HepG2 (cell line): ENCODE measurements at regions not wholly inside any gene's neighbourhood (a gene's known extent, or its start where the extent isn't known, plus 50 kb on each side); places are given as distances from the start of the nearest gene placed in this dataset.

Experiments
- HMGA1 ChIP-seq: sonication (generic); formaldehyde crosslinking; conservative IDR thresholded peaks from 2 replicates; pipeline ENCODE4 v1.4.0; 2020; ENCODE audit warnings: missing genetic modification reagents
- PAXIP1 ChIP-seq: sonication (generic); formaldehyde crosslinking; conservative IDR thresholded peaks from 2 replicates; pipeline ENCODE4 v1.4.0; 2020; ENCODE audit warnings: mild to moderate bottlenecking, missing genetic modification reagents, moderate library complexity
- TF ChIP-seq, protein P1 (sequence below): sonication (generic); formaldehyde crosslinking; IDR thresholded peaks from 2 replicates; pipeline ENCODE4 v1.4.0; 2020; ENCODE audit warnings: missing genetic modification reagents

GRCh38 chr1:34611571-34611970, 143.3 kb upstream of the GJB5 start (continued):
- no peak for TF ChIP-seq PAXIP1 (CRISPR knock-in tag)
- TF ChIP-seq, protein P1, sequence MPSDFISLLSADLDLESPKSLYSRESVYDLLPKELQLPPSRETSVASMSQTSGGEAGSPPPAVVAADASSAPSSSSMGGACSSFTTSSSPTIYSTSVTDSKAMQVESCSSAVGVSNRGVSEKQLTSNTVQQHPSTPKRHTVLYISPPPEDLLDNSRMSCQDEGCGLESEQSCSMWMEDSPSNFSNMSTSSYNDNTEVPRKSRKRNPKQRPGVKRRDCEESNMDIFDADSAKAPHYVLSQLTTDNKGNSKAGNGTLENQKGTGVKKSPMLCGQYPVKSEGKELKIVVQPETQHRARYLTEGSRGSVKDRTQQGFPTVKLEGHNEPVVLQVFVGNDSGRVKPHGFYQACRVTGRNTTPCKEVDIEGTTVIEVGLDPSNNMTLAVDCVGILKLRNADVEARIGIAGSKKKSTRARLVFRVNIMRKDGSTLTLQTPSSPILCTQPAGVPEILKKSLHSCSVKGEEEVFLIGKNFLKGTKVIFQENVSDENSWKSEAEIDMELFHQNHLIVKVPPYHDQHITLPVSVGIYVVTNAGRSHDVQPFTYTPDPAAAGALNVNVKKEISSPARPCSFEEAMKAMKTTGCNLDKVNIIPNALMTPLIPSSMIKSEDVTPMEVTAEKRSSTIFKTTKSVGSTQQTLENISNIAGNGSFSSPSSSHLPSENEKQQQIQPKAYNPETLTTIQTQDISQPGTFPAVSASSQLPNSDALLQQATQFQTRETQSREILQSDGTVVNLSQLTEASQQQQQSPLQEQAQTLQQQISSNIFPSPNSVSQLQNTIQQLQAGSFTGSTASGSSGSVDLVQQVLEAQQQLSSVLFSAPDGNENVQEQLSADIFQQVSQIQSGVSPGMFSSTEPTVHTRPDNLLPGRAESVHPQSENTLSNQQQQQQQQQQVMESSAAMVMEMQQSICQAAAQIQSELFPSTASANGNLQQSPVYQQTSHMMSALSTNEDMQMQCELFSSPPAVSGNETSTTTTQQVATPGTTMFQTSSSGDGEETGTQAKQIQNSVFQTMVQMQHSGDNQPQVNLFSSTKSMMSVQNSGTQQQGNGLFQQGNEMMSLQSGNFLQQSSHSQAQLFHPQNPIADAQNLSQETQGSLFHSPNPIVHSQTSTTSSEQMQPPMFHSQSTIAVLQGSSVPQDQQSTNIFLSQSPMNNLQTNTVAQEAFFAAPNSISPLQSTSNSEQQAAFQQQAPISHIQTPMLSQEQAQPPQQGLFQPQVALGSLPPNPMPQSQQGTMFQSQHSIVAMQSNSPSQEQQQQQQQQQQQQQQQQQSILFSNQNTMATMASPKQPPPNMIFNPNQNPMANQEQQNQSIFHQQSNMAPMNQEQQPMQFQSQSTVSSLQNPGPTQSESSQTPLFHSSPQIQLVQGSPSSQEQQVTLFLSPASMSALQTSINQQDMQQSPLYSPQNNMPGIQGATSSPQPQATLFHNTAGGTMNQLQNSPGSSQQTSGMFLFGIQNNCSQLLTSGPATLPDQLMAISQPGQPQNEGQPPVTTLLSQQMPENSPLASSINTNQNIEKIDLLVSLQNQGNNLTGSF (CRISPR knock-in tag) = no peak
- TF ChIP-seq HMGA1 (CRISPR knock-in tag) = no peak
- TF ChIP-seq, all 625 proteins: peak for 0
